HG03196 (cell line): ENCODE measurements at regions not wholly inside any gene's neighbourhood (a gene's known extent, or its start where the extent isn't known, plus 50 kb on each side); places are given as distances from the start of the nearest gene placed in this dataset.
"Not testable (repeated sequence)": the region's sequence is repeated elsewhere in the genome, so short reads cannot be mapped to it uniquely, and the experiment has no call there.

ENCODE experiments used
- ATAC-seq: cut with Tn5 transposase; IDR thresholded peaks from one replicate; pipeline ENCODE4 v1.9.1; 2021; ENCODE audit not compliant: unreplicated experiment

DNA sequence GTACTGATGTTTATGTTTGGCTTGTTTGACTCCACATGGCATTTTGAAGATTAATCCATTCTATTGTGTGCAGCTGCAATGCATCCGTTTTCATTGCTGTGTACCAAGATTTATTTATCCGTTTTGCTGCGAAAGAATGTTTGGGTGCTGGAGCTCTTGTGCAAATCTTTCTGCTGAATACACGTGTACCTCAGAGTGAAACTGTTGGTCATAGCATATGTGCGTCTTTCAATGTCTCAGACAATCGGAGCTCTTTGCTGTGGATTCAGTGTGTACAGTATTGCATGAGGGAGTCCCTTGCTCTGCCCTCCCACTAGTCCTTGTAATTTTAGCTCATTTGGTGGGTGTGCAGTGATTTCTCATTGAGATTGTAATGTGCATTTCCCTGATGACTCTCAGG, 545.4 kb downstream of the TBC1D22A start:
- no peak for ATAC-seq

- ATAC-seq = no peak
Observed at GRCh38 chr22:47307326-47307725, 544.9 kb downstream of the TBC1D22A start.

- ATAC-seq = no peak
Observed at GRCh38 chr22:47304854-47305253, 542.4 kb downstream of the TBC1D22A start.

- ATAC-seq = no peak
Observed at GRCh38 chr22:47304191-47304831, 541.9 kb downstream of the TBC1D22A start.

GRCh38 chr22:47303161-47303890, 540.9 kb downstream of the TBC1D22A start:
- ATAC-seq = no peak

GRCh38 chr22:47302587-47302986, 540.1 kb downstream of the TBC1D22A start:
- not testable (repeated sequence) for ATAC-seq

DNA sequence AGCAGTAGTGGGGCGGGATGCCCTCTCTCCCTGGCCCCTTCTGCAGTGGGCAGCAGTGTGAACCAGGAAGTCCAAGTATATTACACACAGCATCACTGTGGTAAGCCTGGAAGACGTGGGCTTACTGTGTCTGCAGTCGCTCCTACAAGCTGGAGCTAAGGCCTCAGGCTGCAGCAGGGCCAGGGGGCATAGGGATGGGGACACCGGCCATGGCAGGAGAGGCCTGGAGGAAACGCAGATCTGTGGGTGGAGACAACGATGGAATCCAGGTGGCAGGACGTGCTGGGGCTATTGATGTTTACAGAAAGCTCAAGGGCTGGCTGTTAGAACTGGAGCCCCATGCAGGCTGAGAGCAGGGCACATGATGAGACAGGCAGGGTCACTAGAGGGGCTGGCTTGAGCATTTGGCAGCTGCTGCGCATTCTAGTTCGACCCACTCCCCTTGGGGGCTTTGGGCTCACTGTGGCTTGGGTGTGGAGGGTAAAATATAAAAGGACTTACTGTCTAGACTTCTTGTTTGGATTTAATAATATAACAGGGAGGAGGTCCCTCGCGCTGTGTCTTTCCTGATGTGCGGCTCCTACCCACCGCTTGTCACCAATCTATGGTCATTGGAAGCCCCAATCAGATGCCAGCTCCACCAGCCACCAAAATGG, 539.5 kb downstream of the TBC1D22A start:
- no peak for ATAC-seq

- ATAC-seq = no peak
Observed at GRCh38 chr22:47300698-47301405, 538.4 kb downstream of the TBC1D22A start.

DNA sequence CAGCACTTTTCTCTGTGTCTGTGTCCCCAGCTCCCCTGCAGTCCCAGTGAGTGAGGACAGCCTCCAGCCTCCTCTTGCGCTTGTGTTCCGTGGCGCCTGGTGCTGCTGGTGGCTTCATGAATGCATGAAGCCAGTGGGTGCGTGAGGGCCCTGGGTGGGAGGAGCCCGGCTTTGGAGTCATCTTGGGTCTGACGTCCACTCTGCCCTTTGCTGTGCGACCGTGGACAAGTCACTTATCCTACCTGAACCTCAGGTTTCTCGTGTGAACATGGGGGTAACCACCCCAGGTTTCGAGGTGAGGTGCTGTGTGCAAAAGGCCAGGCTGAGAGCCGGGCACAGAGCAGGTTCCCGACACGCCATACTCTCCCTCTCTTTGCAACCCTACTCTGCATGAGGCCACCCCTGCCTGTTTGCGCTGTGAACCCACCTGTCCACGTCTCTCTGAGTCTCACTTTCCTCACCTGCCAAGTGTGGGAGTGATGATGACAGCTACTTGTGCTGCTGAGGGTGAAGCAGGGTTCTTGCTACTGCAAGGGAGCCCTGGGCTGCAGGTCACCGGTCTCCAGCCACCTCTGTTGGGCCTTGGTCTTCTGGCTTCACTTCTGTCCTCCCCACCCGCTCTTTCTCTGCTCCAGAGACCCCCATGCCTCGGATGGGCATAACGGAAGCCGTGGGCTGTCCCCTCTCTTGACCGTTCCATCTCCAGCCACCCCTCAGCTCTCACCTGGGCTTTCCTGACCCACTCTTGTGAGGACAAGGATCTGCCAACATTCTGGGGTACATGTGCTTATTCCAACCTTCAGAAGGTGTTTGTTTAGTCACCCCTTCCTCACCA, 537.6 kb downstream of the TBC1D22A start:
- no peak for ATAC-seq

DNA sequence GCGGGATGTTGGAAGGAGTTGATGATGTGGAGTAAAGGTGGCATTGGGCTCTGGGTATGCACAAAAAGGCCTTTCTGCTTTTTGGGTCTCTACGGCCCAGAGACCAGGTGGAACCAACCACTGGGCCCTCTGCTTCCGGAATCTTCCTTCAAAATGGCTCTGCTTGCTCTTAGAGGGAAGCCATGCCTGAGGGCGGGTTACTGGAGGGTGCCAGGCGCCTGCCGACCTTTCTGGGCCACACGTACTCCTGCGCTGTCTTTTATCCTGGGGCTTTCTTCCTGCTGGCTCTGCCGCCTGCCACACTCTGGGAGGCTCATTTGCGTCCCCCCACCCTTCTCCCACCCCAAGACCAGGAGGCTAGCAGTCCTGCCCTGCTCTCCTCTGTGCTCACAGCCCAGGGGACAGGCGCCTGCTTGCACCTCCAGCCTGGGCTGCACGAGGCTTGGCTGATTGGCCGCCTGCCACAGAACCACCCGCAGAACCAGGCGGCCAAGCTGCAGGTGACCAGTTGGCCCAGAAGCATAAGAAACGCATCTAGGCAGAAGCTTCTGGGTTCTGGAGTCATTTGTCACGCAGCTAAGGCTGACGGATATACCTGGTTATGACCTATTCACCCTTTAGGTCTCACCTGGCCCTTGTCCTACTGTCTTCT, 536.9 kb downstream of the TBC1D22A start:
- ATAC-seq = no peak

DNA sequence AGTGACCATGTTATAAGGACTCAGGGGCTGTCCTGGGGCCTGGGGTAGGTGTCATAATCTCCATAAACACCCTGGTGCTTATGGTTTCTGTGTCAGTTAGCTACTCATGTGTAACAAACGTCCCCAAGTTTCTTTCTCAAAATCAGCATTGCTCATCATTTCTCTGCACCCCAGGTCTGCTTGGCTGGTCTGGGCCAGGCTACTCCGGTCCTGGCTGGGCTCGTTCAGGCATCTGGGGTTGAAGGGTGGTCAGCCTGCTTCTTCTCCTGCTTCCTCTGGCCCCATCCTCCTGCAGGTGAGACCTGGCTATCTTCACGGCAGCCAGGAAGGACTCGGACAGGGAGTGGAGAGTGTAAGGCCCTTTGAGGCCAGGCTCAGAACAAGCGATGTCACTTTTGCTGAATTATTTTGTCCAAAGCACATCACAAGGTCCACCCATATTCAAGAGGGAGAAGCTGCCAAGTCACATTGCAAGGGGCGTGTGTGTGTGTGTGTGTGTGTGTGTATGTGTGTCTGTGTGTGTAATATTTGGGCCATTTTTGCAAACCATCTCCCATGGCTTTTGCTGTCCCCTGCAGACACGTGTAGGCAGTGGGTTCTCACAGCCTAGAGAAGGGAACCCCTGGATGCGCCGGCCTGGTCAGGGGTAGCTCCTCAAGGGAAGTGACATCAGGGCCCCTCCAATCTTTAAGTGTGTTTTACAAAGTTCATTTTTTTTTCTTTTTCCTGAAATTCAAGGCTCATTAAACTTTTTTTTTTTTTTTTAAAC, 535.8 kb downstream of the TBC1D22A start:
- ATAC-seq = no peak

DNA sequence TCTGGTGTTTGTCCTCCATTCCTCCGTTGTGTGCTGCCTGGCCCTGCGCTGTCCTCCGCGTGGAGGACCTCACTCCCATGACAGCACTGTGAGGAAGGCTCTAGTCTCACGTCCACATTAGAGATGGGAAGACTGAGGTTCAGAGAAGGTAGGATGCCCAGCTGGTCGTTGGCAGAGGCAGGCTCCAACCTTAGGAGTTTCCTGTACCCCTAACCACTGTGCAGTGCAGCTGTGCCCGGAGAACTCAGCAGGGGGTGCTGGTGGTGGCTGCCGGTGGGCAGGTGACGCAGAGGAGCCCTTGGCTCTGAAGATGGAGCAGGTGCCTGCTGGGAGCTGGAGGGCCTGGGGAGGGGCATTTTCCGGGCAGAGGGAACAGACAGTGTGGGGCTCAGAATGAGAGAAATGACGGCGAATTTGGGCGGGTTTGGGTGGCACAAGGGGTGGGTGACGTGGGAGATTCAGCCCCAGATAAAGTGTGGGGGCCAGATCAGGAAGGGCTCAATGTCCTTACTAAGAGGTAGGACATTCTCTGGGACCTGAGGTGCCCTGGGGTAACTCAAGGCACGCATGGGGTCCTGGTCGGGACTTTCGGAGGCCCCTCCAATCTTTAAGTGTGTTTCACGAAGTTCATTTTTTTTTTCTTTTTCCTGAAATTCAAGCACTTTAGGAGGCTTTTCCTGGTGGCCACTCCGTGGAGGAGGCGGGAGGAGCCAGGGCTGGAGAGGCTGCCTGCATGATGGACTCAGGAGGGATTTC, 535.0 kb downstream of the TBC1D22A start:
- ATAC-seq = no peak

GRCh38 chr22:47296405-47297260, 534.2 kb downstream of the TBC1D22A start:
- no peak for ATAC-seq

DNA sequence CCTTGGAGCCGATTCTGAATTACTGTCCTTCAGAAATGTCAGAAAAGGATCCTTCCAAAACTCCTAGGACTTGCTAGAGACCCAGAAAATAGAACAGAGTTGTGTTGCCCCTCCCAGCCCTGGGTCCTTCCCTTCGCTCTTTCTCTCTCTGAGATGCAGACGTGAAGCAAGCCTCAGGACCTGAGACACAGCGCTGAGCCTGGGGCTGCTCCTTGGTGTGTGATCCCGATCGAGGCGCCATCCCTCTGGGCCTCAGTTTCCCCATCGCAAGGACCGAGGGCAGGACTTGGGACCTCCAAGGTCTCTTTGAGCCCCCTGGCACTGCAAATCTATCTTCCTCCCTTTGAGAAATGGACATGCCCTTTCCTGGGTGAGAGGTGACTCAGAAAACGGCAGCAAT, 533.5 kb downstream of the TBC1D22A start:
- ATAC-seq = no peak

DNA sequence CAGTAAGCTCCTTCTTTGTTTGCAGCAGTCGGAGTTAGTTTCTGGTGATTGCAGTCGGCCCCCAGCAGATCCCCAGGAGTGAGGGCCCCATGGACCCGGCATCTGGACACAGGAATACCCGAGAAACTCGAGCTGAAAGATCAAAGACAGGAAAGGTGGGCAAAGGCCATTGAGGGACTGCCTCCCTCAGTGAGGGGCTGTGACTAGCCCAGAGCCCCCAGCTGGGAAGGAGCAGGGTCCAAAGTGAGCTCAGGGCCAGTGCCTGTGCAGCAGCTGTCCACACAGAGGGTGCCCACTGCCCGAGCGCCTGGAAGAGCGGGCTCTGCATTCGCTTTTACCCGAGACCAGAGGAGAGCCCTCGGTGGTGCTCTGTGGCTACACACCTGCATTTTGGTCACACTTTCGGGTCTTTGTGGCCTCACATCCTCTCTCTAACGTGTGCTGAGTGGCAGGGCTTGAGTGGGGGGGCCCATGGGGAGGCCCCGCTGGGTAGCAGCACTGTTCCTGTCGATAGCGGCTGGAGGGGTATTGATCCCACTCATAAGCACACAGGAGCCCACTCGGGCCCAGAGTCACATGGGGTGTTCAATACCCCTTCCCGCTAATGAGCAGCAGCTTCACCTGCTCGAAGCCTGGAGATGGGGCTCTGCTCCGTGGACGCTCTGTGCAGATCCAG, 532.9 kb downstream of the TBC1D22A start:
- ATAC-seq = no peak

- no peak for ATAC-seq
Observed at GRCh38 chr22:47294576-47294975, 532.1 kb downstream of the TBC1D22A start.

GRCh38 chr22:47294222-47294532, 531.7 kb downstream of the TBC1D22A start:
- ATAC-seq = no peak
